H1 (cell line): ENCODE measurements at regions not wholly inside any gene's neighbourhood (a gene's known extent, or its start where the extent isn't known, plus 50 kb on each side); places are given as distances from the start of the nearest gene placed in this dataset.

Experiments
- EP300 ChIP-seq, 2 experiments: IDR thresholded peaks; 1 replicate in 1 of 2; 2 replicates in 1 of 2; pipeline ENCODE4 v1.6.1; 2011 to 2012; ENCODE audit warnings: low read depth in 2 of 2, low read length in 2 of 2, mild to moderate bottlenecking in 2 of 2, borderline replicate concordance in 1 of 2, inconsistent platforms in 1 of 2, moderate library complexity in 1 of 2
- SIN3A ChIP-seq, 2 experiments: IDR thresholded peaks in 1 of 2; conservative IDR thresholded peaks in 1 of 2; 2 replicates each; pipeline ENCODE4 v1.6.1; 2011 to 2012; ENCODE audit warnings: low read length in 2 of 2, improper control_type of control experiment in 1 of 2, low read depth in 1 of 2, mild to moderate bottlenecking in 1 of 2
- SP2 ChIP-seq: IDR thresholded peaks from 2 replicates; pipeline ENCODE4 v1.6.1; 2012; ENCODE audit warnings: mild to moderate bottlenecking, low read length, inconsistent platforms
- TEAD4 ChIP-seq: IDR thresholded peaks from 2 replicates; pipeline ENCODE4 v1.6.1; 2012; ENCODE audit warnings: low read depth, low read length, inconsistent platforms, mixed read lengths

- TF ChIP-seq SP2 (no peak), SIN3A (conservative IDR thresholded peaks at IDR 0.05 in 1 of 2, IDR thresholded peaks at IDR 0.05 in 1 of 2; ENCODE audit: low read depth in 1 of 2, low read length in 2 of 2) (no peak), TEAD4 (no peak), EP300 (IDR thresholded peaks at IDR 0.05; ENCODE audit: borderline replicate concordance in 1 of 2, low read depth in 2 of 2, low read length in 2 of 2) (no peak)
These were observed 342.7 kb downstream of the GPD2 start (continued) for GRCh38 chr2:156778916-156779315.
